Liver (tissue), 8 donors: ENCODE measurements at regions not wholly inside any gene's neighbourhood (a gene's known extent, or its start where the extent isn't known, plus 50 kb on each side); places are given as distances from the start of the nearest gene placed in this dataset.

ENCODE experiments used
- DNase-seq: peaks from one replicate; pipeline ENCODE4 v3.0.0-alpha.2; 2017; ENCODE audit warnings: low spot score
- H3K27ac ChIP-seq, 2 donors: one replicate each; pipeline ENCODE4 v1.7.0; 2013; ENCODE audit warnings: inconsistent platforms in 2 of 2, low read length in 2 of 2, control low read depth in 1 of 2, low read depth in 1 of 2, mild to moderate bottlenecking in 1 of 2
- H3K27me3 ChIP-seq, 4 donors: one replicate each; pipeline versions ENCODE4 v1.6.1 to v1.7.0; 2013; ENCODE audit warnings: low read length in 3 of 4, inconsistent platforms in 1 of 4, mild to moderate bottlenecking in 1 of 4, moderate library complexity in 1 of 4; ENCODE audit not compliant: control insufficient read depth in 4 of 4, insufficient read depth in 4 of 4
- H3K36me3 ChIP-seq, 4 donors: one replicate each; pipeline versions ENCODE4 v1.6.1 to v1.7.0; 2013; ENCODE audit warnings: low read length in 3 of 4, mild to moderate bottlenecking in 3 of 4, low read depth in 1 of 4, moderate library complexity in 1 of 4; ENCODE audit not compliant: control insufficient read depth in 4 of 4, insufficient read depth in 3 of 4
- H3K4me1 ChIP-seq, 4 donors: one replicate each; pipeline versions ENCODE4 v1.6.1 to v1.7.0; 2013; ENCODE audit warnings: low read length in 3 of 4, mild to moderate bottlenecking in 3 of 4, moderate library complexity in 1 of 4; ENCODE audit not compliant: control insufficient read depth in 4 of 4, insufficient read depth in 4 of 4
- H3K4me3 ChIP-seq, 3 donors: one replicate each; pipeline versions ENCODE4 v1.6.1 to v1.7.0; 2013; ENCODE audit warnings: low read length in 3 of 3, control low read depth in 1 of 3, low read depth in 1 of 3, mild to moderate bottlenecking in 1 of 3
- H3K9ac ChIP-seq, 2 donors: one replicate each; pipeline ENCODE4 v1.7.0; 2013; ENCODE audit warnings: low read length in 2 of 2, mild to moderate bottlenecking in 2 of 2, moderate library complexity in 2 of 2, control low read depth in 1 of 2, low read depth in 1 of 2
- H3K9me3 ChIP-seq, 4 donors: one replicate each; pipeline versions ENCODE4 v1.6.1 to v1.7.0; 2013; ENCODE audit warnings: low read length in 3 of 4; ENCODE audit not compliant: control insufficient read depth in 4 of 4
- ATF3 ChIP-seq: IDR thresholded peaks from 2 replicates; pipeline ENCODE4 v1.6.1; 2016; ENCODE audit warnings: antibody characterized with exemption
- CTCF ChIP-seq: fragments of 150-350 bp; IDR thresholded peaks from 2 replicates; pipeline ENCODE4 v1.5.1; 2017; ENCODE audit warnings: improper control_type of control experiment, low read depth, low read length; ENCODE audit not compliant: missing input control
- EGR1 ChIP-seq, 2 donors: IDR thresholded peaks; 2 replicates each; pipeline ENCODE4 v1.6.1; 2016 to 2018; ENCODE audit warnings: antibody characterized with exemption in 2 of 2, low read depth in 2 of 2
- FOXA1 ChIP-seq: IDR thresholded peaks from 2 replicates; pipeline ENCODE4 v1.6.1; 2016; ENCODE audit warnings: antibody characterized with exemption
- FOXA2 ChIP-seq: IDR thresholded peaks from 2 replicates; pipeline ENCODE4 v1.6.1; 2016; ENCODE audit warnings: antibody characterized with exemption
- HNF4A ChIP-seq, 2 donors: conservative IDR thresholded peaks; 2 replicates each; pipeline ENCODE4 v1.6.1; 2016; ENCODE audit warnings: antibody characterized with exemption in 2 of 2, mild to moderate bottlenecking in 2 of 2
- JUND ChIP-seq, 2 donors: IDR thresholded peaks; 2 replicates each; pipeline ENCODE4 v1.6.1; 2016; ENCODE audit warnings: antibody characterized with exemption in 2 of 2
- MAX ChIP-seq: IDR thresholded peaks from 2 replicates; pipeline ENCODE4 v1.6.1; 2016; ENCODE audit warnings: antibody characterized with exemption
- NR2F2 ChIP-seq: IDR thresholded peaks from 2 replicates; pipeline ENCODE4 v1.6.1; 2016; ENCODE audit warnings: antibody characterized with exemption
- RAD21 ChIP-seq, 2 donors: IDR thresholded peaks; 2 replicates each; pipeline ENCODE4 v1.6.1; 2016; ENCODE audit warnings: antibody characterized with exemption in 2 of 2, mild to moderate bottlenecking in 2 of 2
- SP1 ChIP-seq: IDR thresholded peaks from 2 replicates; pipeline ENCODE4 v1.6.1; 2018; ENCODE audit warnings: antibody characterized with exemption, mild to moderate bottlenecking
- YY1 ChIP-seq: IDR thresholded peaks from 2 replicates; pipeline ENCODE4 v1.6.1; 2016; ENCODE audit warnings: antibody characterized with exemption, mild to moderate bottlenecking
- WGBS: extraction: QIAGEN DNeasy Blood & Tissue Kit; methylation state at CpG from one replicate; pipeline ENCODE4 v1.1.7; 2013; 5-methylcytosine and 5-hydroxymethylcytosine counted together
- donor health status: healthy.
- donor health status: healthy.
- donor health status: healthy.
- donor health status: healthy.
- donor health status: healthy.

DNA sequence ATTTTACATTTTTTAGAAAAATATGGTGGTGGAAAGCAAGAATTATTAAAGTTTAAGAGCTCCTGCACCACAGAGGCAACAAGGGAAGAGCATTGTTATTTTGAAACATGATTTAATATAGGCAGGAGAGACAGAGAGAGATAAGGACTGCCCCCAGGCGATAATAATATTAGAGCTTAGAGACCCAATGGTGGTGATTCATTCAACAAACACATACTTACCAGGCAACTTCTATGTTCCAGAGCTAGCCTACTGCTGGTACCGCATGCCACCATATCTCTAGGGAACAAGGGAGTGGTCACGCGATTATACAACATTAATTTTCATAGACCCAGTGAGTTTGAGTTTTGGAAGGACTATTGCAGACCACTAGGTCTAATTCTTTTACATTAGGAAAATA is 327.8 kb upstream of the SOX11 start:
- 81% methylated on average over 4 of the region's 4 CpGs for WGBS

DNA sequence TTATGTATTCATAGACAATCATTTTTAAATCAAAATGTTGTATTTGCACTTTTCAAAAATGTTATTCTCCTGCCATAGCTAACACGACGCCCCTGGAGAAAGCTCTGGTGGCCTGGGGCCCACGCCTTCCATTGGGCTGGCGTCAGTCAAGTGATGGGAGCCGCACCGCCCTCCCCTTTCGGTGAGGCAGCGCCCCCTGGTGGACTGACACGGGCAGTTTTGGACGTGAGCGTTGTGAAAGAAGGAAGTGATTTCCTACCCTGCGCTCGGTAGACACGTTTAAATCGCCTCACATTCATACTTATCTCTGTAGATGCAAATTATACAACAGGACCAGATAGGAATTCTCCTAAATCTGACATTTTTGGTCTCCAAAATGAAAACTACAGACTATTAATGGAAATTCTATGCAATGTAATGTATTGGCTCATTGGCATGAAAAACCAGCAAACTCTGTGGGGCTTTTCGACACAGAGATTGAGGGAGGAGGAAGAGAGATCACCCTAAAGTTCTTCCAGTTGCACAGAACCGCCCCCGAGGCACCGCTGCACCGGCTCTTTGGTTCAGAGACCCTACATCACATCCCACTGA is 326.2 kb upstream of the SOX11 start:
- Histone ChIP-seq H3K36me3 (no peaks in the 10 kb centered on the region), H3K9me3 (no peaks in the 10 kb centered on the region), H3K4me1 (no peaks in the 10 kb centered on the region), H3K9ac (no peak overlapping the region), H3K4me3 (no peak overlapping the region), H3K27me3 (peaks cover 0 to 2% (median 0%) of the 10 kb centered on the region in 4 donors), H3K27ac (no peak overlapping the region)
- 17% methylated on average over 20 of the region's 20 CpGs for whole genome bisulfite sequencing
- DNase-seq: peak; percentile 76
- TF ChIP-seq MAX (no peak), CTCF (peak; percentile 40), RAD21 (IDR thresholded peaks at IDR 0.05) (peak; percentile 52 to 74)

More for the DNA sequence above, 327.8 kb upstream of the SOX11 start:
- H3K9me3 ChIP-seq: no peaks in the 10 kb centered on the region
- no peak overlapping the region for H3K4me3 ChIP-seq
- no peak overlapping the region for H3K27ac ChIP-seq
- H3K27me3 ChIP-seq: peaks cover 0 to 4% (median 0%) of the 10 kb centered on the region in 4 donors
- no peak overlapping the region for H3K9ac ChIP-seq
- H3K36me3 ChIP-seq: no peaks in the 10 kb centered on the region
- DNase-seq: no peak
- no peaks in the 10 kb centered on the region for H3K4me1 ChIP-seq
- TF ChIP-seq EGR1 (IDR thresholded peaks at IDR 0.05; ENCODE audit: low read depth in 2 of 2) (no peak), JUND (IDR thresholded peaks at IDR 0.05) (no peak), ATF3 (no peak), NR2F2 (no peak), SP1 (no peak), HNF4A (conservative IDR thresholded peaks at IDR 0.05) (no peak), CTCF (no peak), FOXA2 (no peak)

DNA sequence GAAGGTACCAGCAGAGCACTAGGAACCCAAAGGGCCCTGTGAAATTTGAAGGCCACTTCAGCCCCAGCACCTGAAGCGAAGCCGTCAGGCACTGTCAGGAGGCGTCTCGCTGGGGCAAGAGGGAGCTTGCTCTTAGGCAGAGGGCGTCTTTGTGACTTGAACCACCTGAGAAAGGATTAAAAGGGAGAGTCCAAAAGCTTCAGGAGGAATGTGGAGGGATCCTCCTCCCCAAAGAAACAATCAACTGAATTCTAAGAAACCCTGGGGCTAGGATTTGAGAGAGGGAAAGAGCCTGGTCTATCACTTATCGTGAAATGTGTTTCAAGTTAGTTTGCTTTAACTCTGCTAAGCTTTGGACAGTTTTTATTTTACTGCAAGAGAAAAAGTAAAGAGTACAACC is 324.9 kb upstream of the SOX11 start:
- Histone ChIP-seq H3K36me3 (no peaks in the 10 kb centered on the region), H3K27ac (no peak overlapping the region), H3K9me3 (no peaks in the 10 kb centered on the region), H3K9ac (no peak overlapping the region), H3K27me3 (peaks cover 0 to 2% (median 0%) of the 10 kb centered on the region in 4 donors), H3K4me1 (no peaks in the 10 kb centered on the region), H3K4me3 (no peak overlapping the region)
- 88% methylated on average over 6 of the region's 6 CpGs for WGBS
- DNase-seq: no peak
- TF ChIP-seq FOXA1 (no peak), RAD21 (IDR thresholded peaks at IDR 0.05) (no peak), CTCF (no peak), EGR1 (IDR thresholded peaks at IDR 0.05; ENCODE audit: low read depth in 2 of 2) (no peak), JUND (IDR thresholded peaks at IDR 0.05) (no peak), YY1 (no peak), FOXA2 (no peak), MAX (no peak)
